B cell (primary cell): ENCODE measurements at regions not wholly inside any gene's neighbourhood (a gene's known extent, or its start where the extent isn't known, plus 50 kb on each side); places are given as distances from the start of the nearest gene placed in this dataset.

Experiments
- ATAC-seq: fragments of 200-7000 bp; cut with Tn5 transposase; one replicate; pipeline ENCODE4 v1.10.0; 2021; ENCODE audit warnings: low read depth, mild to moderate bottlenecking, moderate number of reproducible peaks, moderate library complexity
- CTCF ChIA-PET: fragments of 350-600 bp; sonication (Branson Sonifier 250); formaldehyde crosslinking; loops from one replicate; lab custom pipeline; 2021; ENCODE audit warnings: antibody characterized with exemption, inconsistent platforms; lab: Charles Lee
- POLR2A ChIA-PET: fragments of 350-600 bp; sonication (Branson Sonifier 250); formaldehyde crosslinking; loops from one replicate; lab custom pipeline; 2021; ENCODE audit warnings: antibody characterized with exemption; lab: Charles Lee
- DNase-seq: peaks from one replicate; pipeline ENCODE4 v3.0.0; 2013
- H2AFZ ChIP-seq: 2 replicates; pipeline ENCODE4 v1.6.1; 2012; ENCODE audit warnings: mild to moderate bottlenecking, low read depth, low read length; ENCODE audit not compliant: insufficient read depth, poor library complexity, severe bottlenecking
- H3K27ac ChIP-seq, 2 donors: 1 replicate in 1 of 2; 2 replicates in 1 of 2; pipeline ENCODE4 v1.5.1; 2012 to 2013; ENCODE audit warnings: low read length in 2 of 2, mild to moderate bottlenecking in 2 of 2, moderate library complexity in 1 of 2
- H3K27me3 ChIP-seq, 4 experiments: fragments of 200-600 bp in 1 of 4; sonication (generic) in 1 of 4; replicated peaks in 1 of 4; 1 replicate in 2 of 4; 2 replicates in 2 of 4; pipeline versions ENCODE4 v1.6.1 to v1.7.0; 2013 to 2016; ENCODE audit warnings: low read length in 3 of 4, mild to moderate bottlenecking in 2 of 4, mixed read lengths in 1 of 4, moderate library complexity in 1 of 4; ENCODE audit not compliant: insufficient read depth in 4 of 4, control insufficient read depth in 3 of 4; ENCODE audit errors: control extremely low read depth in 1 of 4
- H3K36me3 ChIP-seq, 2 experiments: replicated peaks in 1 of 2; 1 replicate in 1 of 2; 2 replicates in 1 of 2; pipeline versions ENCODE4 v1.6.1 to v1.7.1; 2013; ENCODE audit warnings: low read length in 1 of 2; ENCODE audit not compliant: insufficient read depth in 2 of 2, control insufficient read depth in 1 of 2; ENCODE audit errors: control extremely low read depth in 1 of 2, extremely low read depth in 1 of 2
- H3K4me1 ChIP-seq, 2 donors: fragments of 200-600 bp in 1 of 2; sonication (generic) in 1 of 2; 1 replicate in 1 of 2; 2 replicates in 1 of 2; pipeline versions ENCODE4 v1.5.1 to v1.6.1; 2013 to 2017; ENCODE audit warnings: low read length in 2 of 2; ENCODE audit not compliant: control insufficient read depth in 2 of 2, insufficient read depth in 2 of 2
- H3K4me2 ChIP-seq: replicated peaks from 2 replicates; pipeline ENCODE3; 2012; ENCODE audit warnings: mild to moderate bottlenecking, low read depth, low read length; ENCODE audit not compliant: poor library complexity, severe bottlenecking
- H3K4me3 ChIP-seq, 5 experiments: fragments of 200-600 bp in 1 of 5; sonication (generic) in 1 of 5; 1 replicate in 3 of 5; 2 replicates in 2 of 5; pipeline versions ENCODE4 v1.5.1 to v1.7.0; 2011 to 2016; ENCODE audit warnings: low read length in 4 of 5, mild to moderate bottlenecking in 4 of 5, low read depth in 2 of 5, control low read depth in 1 of 5, moderate library complexity in 1 of 5; ENCODE audit not compliant: insufficient read depth in 1 of 5; ENCODE audit errors: control extremely low read depth in 1 of 5, extremely low read depth in 1 of 5
- H3K79me2 ChIP-seq: fragments of 200-600 bp; sonication (generic); one replicate; pipeline ENCODE4 v1.6.0; 2016; ENCODE audit warnings: low read length; ENCODE audit not compliant: control insufficient read depth, insufficient read depth
- H3K9ac ChIP-seq: fragments of 200-600 bp; sonication (generic); 2 replicates; pipeline ENCODE4 v1.6.1; 2017; ENCODE audit warnings: mild to moderate bottlenecking, low read length, moderate library complexity
- H3K9me3 ChIP-seq, 3 donors: one replicate each; pipeline versions ENCODE4 v1.6.1 to v1.7.1; 2013; ENCODE audit warnings: low read length in 2 of 3; ENCODE audit not compliant: control insufficient read depth in 2 of 3, insufficient read depth in 1 of 3; ENCODE audit errors: control extremely low read depth in 1 of 3
- H4K20me1 ChIP-seq: 2 replicates; pipeline ENCODE4 v1.6.0; 2012; ENCODE audit warnings: mild to moderate bottlenecking, low read length; ENCODE audit not compliant: insufficient read depth, control insufficient read depth, poor library complexity, severe bottlenecking
- H3K27ac Mint-ChIP-seq: one replicate; pipeline ENCODE4 v1.8.0; 2021; ENCODE audit warnings: mixed read lengths
- H3K27me3 Mint-ChIP-seq: one replicate; pipeline ENCODE4 v1.8.0; 2021; ENCODE audit warnings: mixed read lengths
- H3K4me1 Mint-ChIP-seq: one replicate; pipeline ENCODE4 v1.8.0; 2021; ENCODE audit warnings: mixed read lengths
- H3K4me3 Mint-ChIP-seq: one replicate; pipeline ENCODE4 v1.8.0; 2021; ENCODE audit warnings: mixed read lengths
- H3K9me3 Mint-ChIP-seq: one replicate; pipeline ENCODE4 v1.8.0; 2022; ENCODE audit warnings: mixed read lengths; ENCODE audit not compliant: insufficient read depth
- EZH2 ChIP-seq: IDR thresholded peaks from 2 replicates; pipeline ENCODE4 v1.6.1; 2012; ENCODE audit warnings: borderline replicate concordance, low read depth, mild to moderate bottlenecking, moderate library complexity, low read length; ENCODE audit not compliant: insufficient read depth, poor library complexity, severe bottlenecking
- WGBS: methylation state at CpG from one replicate; pipeline ENCODE4 v1.1.5; 2013; ENCODE audit warnings: missing lambda C conversion rate; ENCODE audit not compliant: insufficient coverage; 5-methylcytosine and 5-hydroxymethylcytosine counted together
- intact Hi-C: fragments of 100-400 bp; cut with micrococcal nuclease; formaldehyde crosslinking; loops from one replicate; pipeline ENCODE4 v1.10.0; 2022
- TF ChIP-seq, protein P1 (sequence below): fragments of 200-600 bp; IDR thresholded peaks from one replicate; pipeline ENCODE4 v1.8.0; 2022; ENCODE audit warnings: antibody characterized with exemption, mild to moderate bottlenecking

DNA sequence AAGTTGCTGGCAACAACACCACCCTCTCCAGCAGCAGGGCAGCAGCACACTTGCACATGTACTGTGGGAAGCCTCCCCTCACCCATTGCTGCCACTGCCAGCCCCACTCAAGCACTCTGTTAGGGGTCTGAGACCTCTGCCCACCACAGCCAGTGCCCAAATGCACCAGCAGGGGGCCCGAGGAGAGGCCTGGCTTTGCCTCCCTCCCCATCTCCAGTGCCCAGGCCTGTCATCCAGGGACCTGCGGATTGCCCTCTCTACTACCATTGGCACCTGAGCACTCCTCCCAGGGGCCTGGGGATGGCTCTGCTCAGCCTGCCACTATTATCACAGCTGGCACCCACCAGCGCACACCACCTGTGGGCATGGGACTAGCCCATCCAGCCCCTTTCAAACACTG, 175.7 kb downstream of the PMAIP1 start:
- no peaks in the 10 kb centered on the region for H4K20me1 ChIP-seq
- Mint-ChIP-seq H3K4me3 (no peak overlapping the region), H3K27ac (no peak overlapping the region), H3K27me3 (peaks cover 24% of the 10 kb centered on the region), H3K9me3 (no peaks in the 10 kb centered on the region), H3K4me1 (no peaks in the 10 kb centered on the region)
- H2AFZ ChIP-seq = no peak overlapping the region
- no peaks in the 10 kb centered on the region for H3K4me1 ChIP-seq
- H3K9ac ChIP-seq = no peak overlapping the region
- peaks cover 0 to 7% (median 3%) of the 10 kb centered on the region in 4 experiments for H3K27me3 ChIP-seq
- ChIA-PET CTCF (no interaction called here), POLR2A (no interaction called here)
- intact Hi-C loops = no loop called here
- H3K4me3 ChIP-seq = no peak overlapping the region
- peaks cover 2 to 11% (median 7%) of the 10 kb centered on the region in 3 donors for H3K9me3 ChIP-seq
- H3K36me3 ChIP-seq = no peaks in the 10 kb centered on the region
- DNase-seq (no peak), ATAC-seq (no peak)
- TF ChIP-seq, protein P1, sequence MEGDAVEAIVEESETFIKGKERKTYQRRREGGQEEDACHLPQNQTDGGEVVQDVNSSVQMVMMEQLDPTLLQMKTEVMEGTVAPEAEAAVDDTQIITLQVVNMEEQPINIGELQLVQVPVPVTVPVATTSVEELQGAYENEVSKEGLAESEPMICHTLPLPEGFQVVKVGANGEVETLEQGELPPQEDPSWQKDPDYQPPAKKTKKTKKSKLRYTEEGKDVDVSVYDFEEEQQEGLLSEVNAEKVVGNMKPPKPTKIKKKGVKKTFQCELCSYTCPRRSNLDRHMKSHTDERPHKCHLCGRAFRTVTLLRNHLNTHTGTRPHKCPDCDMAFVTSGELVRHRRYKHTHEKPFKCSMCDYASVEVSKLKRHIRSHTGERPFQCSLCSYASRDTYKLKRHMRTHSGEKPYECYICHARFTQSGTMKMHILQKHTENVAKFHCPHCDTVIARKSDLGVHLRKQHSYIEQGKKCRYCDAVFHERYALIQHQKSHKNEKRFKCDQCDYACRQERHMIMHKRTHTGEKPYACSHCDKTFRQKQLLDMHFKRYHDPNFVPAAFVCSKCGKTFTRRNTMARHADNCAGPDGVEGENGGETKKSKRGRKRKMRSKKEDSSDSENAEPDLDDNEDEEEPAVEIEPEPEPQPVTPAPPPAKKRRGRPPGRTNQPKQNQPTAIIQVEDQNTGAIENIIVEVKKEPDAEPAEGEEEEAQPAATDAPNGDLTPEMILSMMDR = no peak
- no peak for TF ChIP-seq EZH2
- H3K4me2 ChIP-seq = no peak overlapping the region
- no peak overlapping the region for H3K27ac ChIP-seq
- 89% methylated on average over 3 of the region's 3 CpGs for WGBS
- no peaks in the 10 kb centered on the region for H3K79me2 ChIP-seq

DNA sequence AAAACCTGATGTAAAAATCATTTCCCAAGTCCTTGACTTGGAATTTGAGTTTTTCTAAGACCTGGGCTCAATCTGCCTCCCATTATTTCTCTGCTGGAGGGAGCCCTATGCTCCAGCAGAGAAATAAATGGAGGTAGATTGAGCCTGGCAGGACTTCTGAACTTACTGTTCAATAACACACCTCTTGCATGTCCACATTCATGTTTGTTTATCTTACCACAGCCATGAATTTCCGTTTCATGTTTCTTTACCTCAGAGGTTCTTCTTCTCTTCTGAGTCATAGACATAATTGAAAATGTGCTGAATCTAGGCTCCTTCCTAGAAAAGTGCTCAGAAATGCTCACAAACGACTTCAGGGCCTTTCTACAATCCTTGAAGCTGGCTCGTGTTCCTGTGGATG, 170.8 kb downstream of the PMAIP1 start:
- H3K9me3 Mint-ChIP-seq = no peaks in the 10 kb centered on the region
- no peaks in the 10 kb centered on the region for H3K79me2 ChIP-seq
- no peak overlapping the region for H3K27ac ChIP-seq
- no peaks in the 10 kb centered on the region for H3K4me1 ChIP-seq
- peaks cover 11% of the 10 kb centered on the region for H3K27me3 Mint-ChIP-seq
- H2AFZ ChIP-seq = no peak overlapping the region
- ChIA-PET CTCF (no interaction called here), POLR2A (no interaction called here)
- WGBS = 83% methylated on average over 1 of the region's 3 CpGs
- no peaks in the 10 kb centered on the region for H3K4me1 Mint-ChIP-seq
- H3K9me3 ChIP-seq = peaks cover 0 to 7% (median 0%) of the 10 kb centered on the region in 3 donors
- no peak overlapping the region for H3K4me3 ChIP-seq
- H3K9ac ChIP-seq = no peak overlapping the region
- DNase-seq = no peak
- no peak overlapping the region for H3K27ac Mint-ChIP-seq
- no peak overlapping the region for H3K4me2 ChIP-seq
- no peaks in the 10 kb centered on the region for H3K36me3 ChIP-seq
- no peaks in the 10 kb centered on the region for H4K20me1 ChIP-seq
- no peak for ATAC-seq
- intact Hi-C loops = no loop called here
- H3K4me3 Mint-ChIP-seq = no peak overlapping the region
- no peak for TF ChIP-seq EZH2
- TF ChIP-seq, protein P1 = no peak
- peaks cover 0 to 10% (median 3%) of the 10 kb centered on the region in 4 experiments for H3K27me3 ChIP-seq
